ENCODE measurements at regions not wholly inside any gene's neighbourhood (a gene's known extent, or its start where the extent isn't known, plus 50 kb on each side); places are given as distances from the start of the nearest gene placed in this dataset.

- TF ChIP-seq POLR2A (IDR thresholded peaks at IDR 0.05; ENCODE audit: low read depth): no peak
- TF ChIP-seq CTCF (IDR thresholded peaks at IDR 0.05): no peak
Observed at GRCh38 chr12:92509156-92509738, 193.5 kb upstream of the PLEKHG7 start.
